ENCODE measurements at regions not wholly inside any gene's neighbourhood (a gene's known extent, or its start where the extent isn't known, plus 50 kb on each side); places are given as distances from the start of the nearest gene placed in this dataset.

DNA sequence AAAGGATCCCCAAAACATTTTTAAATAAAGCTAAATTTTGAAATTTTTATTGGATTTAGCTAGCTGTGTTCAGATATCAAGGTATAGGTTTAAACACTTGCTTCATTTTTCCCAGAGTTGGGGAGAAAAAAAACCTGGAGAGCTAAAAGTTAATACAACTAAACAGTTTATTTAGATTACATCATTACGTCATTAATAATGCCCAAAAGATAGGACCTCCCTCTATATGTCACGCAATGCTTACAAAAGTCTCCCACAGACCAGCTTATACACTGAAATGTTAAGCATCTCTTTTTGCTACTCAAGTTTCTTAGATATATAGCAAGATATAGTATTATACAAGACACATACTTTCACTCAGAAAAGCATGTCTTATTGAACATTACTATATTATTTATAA is 160.0 kb upstream of the SEMA3E start:
- no peaks in the 10 kb centered on the region for H3K9me2 ChIP-seq (replicated peaks; ENCODE audit: insufficient read depth, low read length)
- no peak overlapping the region for H3K27ac ChIP-seq (ENCODE audit: low read length)
- TF ChIP-seq CTCF (IDR thresholded peaks at IDR 0.05; ENCODE audit: low read length): no peak
- TF ChIP-seq EZH2phosphoT487 (IDR thresholded peaks at IDR 0.05; ENCODE audit: low read length): no peak
- TF ChIP-seq EZH2 (optimal IDR thresholded peaks at IDR 0.05; ENCODE audit: low read depth, low read length): no peak
- no peaks in the 10 kb centered on the region for H3F3A ChIP-seq (ENCODE audit: insufficient read depth, low read length)
- H4K20me1 ChIP-seq (ENCODE audit: insufficient read depth, low read length): no peaks in the 10 kb centered on the region
- no peaks in the 10 kb centered on the region for H3K27me3 ChIP-seq (replicated peaks; ENCODE audit: insufficient read depth, low read length)
- H3K9me3 ChIP-seq (replicated peaks; ENCODE audit: insufficient read depth, low read length): no peaks in the 10 kb centered on the region
- no peak overlapping the region for H3K4me3 ChIP-seq (ENCODE audit: low read length)
- no peak for DNase-seq
- no peak overlapping the region for H2AFZ ChIP-seq (ENCODE audit: low read length)
- no peaks in the 10 kb centered on the region for H3K4me1 ChIP-seq (ENCODE audit: low read length)
- no peaks in the 10 kb centered on the region for H3K36me3 ChIP-seq (replicated peaks; ENCODE audit: insufficient read depth, low read length)
- H3K9ac ChIP-seq (ENCODE audit: low read length): no peak overlapping the region
- no peak overlapping the region for H3K4me2 ChIP-seq (ENCODE audit: low read depth, low read length)
- H3K79me2 ChIP-seq (ENCODE audit: low read length): no peaks in the 10 kb centered on the region

GRCh38 chr7:83807774-83808173 is 158.8 kb upstream of the SEMA3E start:
- H4K20me1 ChIP-seq (ENCODE audit: insufficient read depth, low read length): no peaks in the 10 kb centered on the region

GRCh38 chr7:83806538-83806937 is 157.6 kb upstream of the SEMA3E start:
- Histone ChIP-seq H3K27ac (ENCODE audit: low read length) (no peak overlapping the region), H3K4me2 (ENCODE audit: low read depth, low read length) (no peak overlapping the region), H3K79me2 (ENCODE audit: low read length) (no peaks in the 10 kb centered on the region), H3K4me1 (ENCODE audit: low read length) (no peaks in the 10 kb centered on the region), H4K20me1 (ENCODE audit: insufficient read depth, low read length) (no peaks in the 10 kb centered on the region), H3K9me2 (replicated peaks; ENCODE audit: insufficient read depth, low read length) (no peaks in the 10 kb centered on the region), H3K4me3 (ENCODE audit: low read length) (no peak overlapping the region), H3K36me3 (replicated peaks; ENCODE audit: insufficient read depth, low read length) (no peaks in the 10 kb centered on the region), H3K9me3 (replicated peaks; ENCODE audit: insufficient read depth, low read length) (no peaks in the 10 kb centered on the region), H3K9ac (ENCODE audit: low read length) (no peak overlapping the region), H3F3A (ENCODE audit: insufficient read depth, low read length) (no peaks in the 10 kb centered on the region), H3K27me3 (replicated peaks; ENCODE audit: insufficient read depth, low read length) (no peaks in the 10 kb centered on the region), H2AFZ (ENCODE audit: low read length) (no peak overlapping the region)
- DNase-seq: no peak
- no peak for TF ChIP-seq EZH2 (optimal IDR thresholded peaks at IDR 0.05; ENCODE audit: low read depth, low read length)
- no peak for TF ChIP-seq EZH2phosphoT487 (IDR thresholded peaks at IDR 0.05; ENCODE audit: low read length)

More at GRCh38 chr7:83807774-83808173, 158.8 kb upstream of the SEMA3E start:
- H3K36me3 ChIP-seq (replicated peaks; ENCODE audit: insufficient read depth, low read length): no peaks in the 10 kb centered on the region
- H3K9me2 ChIP-seq (replicated peaks; ENCODE audit: insufficient read depth, low read length): no peaks in the 10 kb centered on the region
- H2AFZ ChIP-seq (ENCODE audit: low read length): no peak overlapping the region
- TF ChIP-seq EZH2phosphoT487 (IDR thresholded peaks at IDR 0.05; ENCODE audit: low read length): no peak
- no peaks in the 10 kb centered on the region for H3K4me1 ChIP-seq (ENCODE audit: low read length)
- no peak overlapping the region for H3K9ac ChIP-seq (ENCODE audit: low read length)
- H3K4me3 ChIP-seq (ENCODE audit: low read length): no peak overlapping the region
- no peaks in the 10 kb centered on the region for H3K9me3 ChIP-seq (replicated peaks; ENCODE audit: insufficient read depth, low read length)
- no peaks in the 10 kb centered on the region for H3K27me3 ChIP-seq (replicated peaks; ENCODE audit: insufficient read depth, low read length)
- H3K79me2 ChIP-seq (ENCODE audit: low read length): no peaks in the 10 kb centered on the region
- no peak overlapping the region for H3K27ac ChIP-seq (ENCODE audit: low read length)
- H3K4me2 ChIP-seq (ENCODE audit: low read depth, low read length): no peak overlapping the region
- H3F3A ChIP-seq (ENCODE audit: insufficient read depth, low read length): no peaks in the 10 kb centered on the region
- no peak for DNase-seq

GRCh38 chr7:83799333-83799732 is 150.4 kb upstream of the SEMA3E start:
- H3K4me3 ChIP-seq (ENCODE audit: low read length): no peak overlapping the region
- H3K27ac ChIP-seq (ENCODE audit: low read length): no peak overlapping the region
- no peaks in the 10 kb centered on the region for H4K20me1 ChIP-seq (ENCODE audit: insufficient read depth, low read length)
- H3K4me1 ChIP-seq (ENCODE audit: low read length): peaks cover 5% of the 10 kb centered on the region; the same call in 1 of the 2 replicates
- H3K36me3 ChIP-seq (replicated peaks; ENCODE audit: insufficient read depth, low read length): no peaks in the 10 kb centered on the region
- H2AFZ ChIP-seq (ENCODE audit: low read length): no peak overlapping the region
- H3K9me2 ChIP-seq (replicated peaks; ENCODE audit: insufficient read depth, low read length): no peaks in the 10 kb centered on the region
- no peak overlapping the region for H3K9ac ChIP-seq (ENCODE audit: low read length)
- H3F3A ChIP-seq (ENCODE audit: insufficient read depth, low read length): no peaks in the 10 kb centered on the region
- no peaks in the 10 kb centered on the region for H3K27me3 ChIP-seq (replicated peaks; ENCODE audit: insufficient read depth, low read length)
- no peaks in the 10 kb centered on the region for H3K9me3 ChIP-seq (replicated peaks; ENCODE audit: insufficient read depth, low read length)
- TF ChIP-seq EZH2phosphoT487 (IDR thresholded peaks at IDR 0.05; ENCODE audit: low read length) (no peak), EZH2 (optimal IDR thresholded peaks at IDR 0.05; ENCODE audit: low read depth, low read length) (no peak), CTCF (IDR thresholded peaks at IDR 0.05; ENCODE audit: low read length) (no peak)
- H3K4me2 ChIP-seq (ENCODE audit: low read depth, low read length): no peak overlapping the region
- no peaks in the 10 kb centered on the region for H3K79me2 ChIP-seq (ENCODE audit: low read length)
- no peak for DNase-seq

All from MM.1S (cell line).